ENCODE measurements at regions not wholly inside any gene's neighbourhood (a gene's known extent, or its start where the extent isn't known, plus 50 kb on each side); places are given as distances from the start of the nearest gene placed in this dataset.

- 76 to 85% methylated on average over 5 of the region's 6 CpGs for WGBS, 2 donors
- Histone ChIP-seq H3K36me3 (no peaks in the 10 kb centered on the region), H3K4me3 (no peak overlapping the region), H3K9me3 (no peaks in the 10 kb centered on the region), H3K27ac (no peak overlapping the region), H3K4me1 (no peaks in the 10 kb centered on the region), H3K27me3 (no peaks in the 10 kb centered on the region)
- no peak for TF ChIP-seq POLR2A (IDR thresholded peaks at IDR 0.05)
- TF ChIP-seq, protein P1, sequence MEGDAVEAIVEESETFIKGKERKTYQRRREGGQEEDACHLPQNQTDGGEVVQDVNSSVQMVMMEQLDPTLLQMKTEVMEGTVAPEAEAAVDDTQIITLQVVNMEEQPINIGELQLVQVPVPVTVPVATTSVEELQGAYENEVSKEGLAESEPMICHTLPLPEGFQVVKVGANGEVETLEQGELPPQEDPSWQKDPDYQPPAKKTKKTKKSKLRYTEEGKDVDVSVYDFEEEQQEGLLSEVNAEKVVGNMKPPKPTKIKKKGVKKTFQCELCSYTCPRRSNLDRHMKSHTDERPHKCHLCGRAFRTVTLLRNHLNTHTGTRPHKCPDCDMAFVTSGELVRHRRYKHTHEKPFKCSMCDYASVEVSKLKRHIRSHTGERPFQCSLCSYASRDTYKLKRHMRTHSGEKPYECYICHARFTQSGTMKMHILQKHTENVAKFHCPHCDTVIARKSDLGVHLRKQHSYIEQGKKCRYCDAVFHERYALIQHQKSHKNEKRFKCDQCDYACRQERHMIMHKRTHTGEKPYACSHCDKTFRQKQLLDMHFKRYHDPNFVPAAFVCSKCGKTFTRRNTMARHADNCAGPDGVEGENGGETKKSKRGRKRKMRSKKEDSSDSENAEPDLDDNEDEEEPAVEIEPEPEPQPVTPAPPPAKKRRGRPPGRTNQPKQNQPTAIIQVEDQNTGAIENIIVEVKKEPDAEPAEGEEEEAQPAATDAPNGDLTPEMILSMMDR (IDR thresholded peaks at IDR 0.05), result no peak
- DNase-seq, result no peak
- intact Hi-C loops (cut with DNase I), result no loop called here
These were observed 429.2 kb upstream of the NR2F2 start for GRCh38 chr15:95901271-95901670.

GRCh38 chr15:95902606-95903005 is 427.9 kb upstream of the NR2F2 start:
- intact Hi-C loops (cut with DNase I), result no loop called here
- TF ChIP-seq, protein P1 (IDR thresholded peaks at IDR 0.05), result no peak
- no peak for TF ChIP-seq POLR2A (IDR thresholded peaks at IDR 0.05)
- H3K9me3 ChIP-seq, result no peaks in the 10 kb centered on the region
- no peak overlapping the region for H3K27ac ChIP-seq
- 55 to 63% methylated on average over 3 of the region's 3 CpGs for WGBS, 2 donors
- no peak for DNase-seq
- no peaks in the 10 kb centered on the region for H3K27me3 ChIP-seq
- H3K4me3 ChIP-seq, result no peak overlapping the region
- H3K4me1 ChIP-seq, result no peaks in the 10 kb centered on the region
- H3K36me3 ChIP-seq, result no peaks in the 10 kb centered on the region

DNA sequence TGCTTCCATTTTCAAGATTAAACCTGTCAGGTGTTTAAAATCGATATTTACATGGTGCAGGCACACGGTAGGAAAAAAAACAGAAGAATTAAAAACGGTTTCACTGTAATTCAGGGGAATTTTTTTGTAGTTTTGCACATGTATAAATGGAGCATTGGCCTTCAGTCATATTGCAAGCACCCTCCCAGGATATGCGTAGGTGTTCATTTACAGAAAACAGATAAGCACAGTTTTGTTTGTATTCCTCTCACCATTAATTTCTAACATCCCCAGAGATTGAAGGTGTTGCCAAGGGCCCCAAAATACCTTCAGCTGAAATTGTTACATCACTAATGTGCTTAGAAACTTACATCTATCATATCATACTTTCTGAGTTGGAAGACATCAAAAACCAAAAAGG is 427.1 kb upstream of the NR2F2 start:
- Histone ChIP-seq H3K4me3 (no peak overlapping the region), H3K27ac (no peak overlapping the region), H3K36me3 (no peaks in the 10 kb centered on the region), H3K9me3 (no peaks in the 10 kb centered on the region), H3K27me3 (no peaks in the 10 kb centered on the region), H3K4me1 (no peaks in the 10 kb centered on the region)
- WGBS, 2 donors, result 58 to 68% methylated on average over 4 of the region's 4 CpGs
- no peak for TF ChIP-seq POLR2A (IDR thresholded peaks at IDR 0.05)
- TF ChIP-seq, protein P1 (IDR thresholded peaks at IDR 0.05), result no peak
- intact Hi-C loops (cut with DNase I), result no loop called here
- no peak for DNase-seq

DNA sequence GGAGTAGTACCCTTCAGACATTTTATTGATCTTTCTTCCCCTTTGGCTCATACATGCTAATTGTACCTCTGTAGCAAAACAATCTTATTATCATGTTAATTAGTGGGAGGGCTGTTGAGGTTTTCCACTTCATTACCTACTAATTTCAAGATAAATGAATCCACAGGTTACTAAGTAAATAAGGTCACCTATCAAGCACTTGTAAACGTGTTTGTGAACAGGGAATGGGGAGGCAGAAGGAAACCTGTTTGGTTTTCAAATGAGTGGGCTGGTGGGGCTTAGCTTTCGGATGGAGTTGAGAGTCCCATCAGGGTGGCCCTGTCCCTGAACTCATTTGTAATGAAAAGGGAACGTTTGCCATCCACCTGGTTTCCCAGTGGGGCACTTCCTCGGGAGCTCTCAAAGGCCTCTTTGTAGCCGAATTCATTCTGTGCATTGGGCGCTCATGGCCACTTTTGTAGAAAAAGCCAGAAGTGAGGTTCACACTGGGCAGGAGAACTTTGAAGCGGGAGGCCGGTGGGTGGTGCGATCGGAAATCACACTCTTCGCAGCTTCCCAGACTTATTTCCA is 419.8 kb upstream of the NR2F2 start:
- no peak for DNase-seq
- intact Hi-C loops (cut with DNase I), result no loop called here
- H3K9me3 ChIP-seq, result no peaks in the 10 kb centered on the region
- WGBS, 2 donors, result 77 to 83% methylated on average over 7 to 11 of the region's 11 CpGs
- no peaks in the 10 kb centered on the region for H3K4me1 ChIP-seq
- TF ChIP-seq, protein P1 (IDR thresholded peaks at IDR 0.05), result no peak
- no peak for TF ChIP-seq POLR2A (IDR thresholded peaks at IDR 0.05)
- H3K27ac ChIP-seq, result no peak overlapping the region
- no peak overlapping the region for H3K4me3 ChIP-seq
- no peaks in the 10 kb centered on the region for H3K27me3 ChIP-seq
- no peaks in the 10 kb centered on the region for H3K36me3 ChIP-seq

DNA sequence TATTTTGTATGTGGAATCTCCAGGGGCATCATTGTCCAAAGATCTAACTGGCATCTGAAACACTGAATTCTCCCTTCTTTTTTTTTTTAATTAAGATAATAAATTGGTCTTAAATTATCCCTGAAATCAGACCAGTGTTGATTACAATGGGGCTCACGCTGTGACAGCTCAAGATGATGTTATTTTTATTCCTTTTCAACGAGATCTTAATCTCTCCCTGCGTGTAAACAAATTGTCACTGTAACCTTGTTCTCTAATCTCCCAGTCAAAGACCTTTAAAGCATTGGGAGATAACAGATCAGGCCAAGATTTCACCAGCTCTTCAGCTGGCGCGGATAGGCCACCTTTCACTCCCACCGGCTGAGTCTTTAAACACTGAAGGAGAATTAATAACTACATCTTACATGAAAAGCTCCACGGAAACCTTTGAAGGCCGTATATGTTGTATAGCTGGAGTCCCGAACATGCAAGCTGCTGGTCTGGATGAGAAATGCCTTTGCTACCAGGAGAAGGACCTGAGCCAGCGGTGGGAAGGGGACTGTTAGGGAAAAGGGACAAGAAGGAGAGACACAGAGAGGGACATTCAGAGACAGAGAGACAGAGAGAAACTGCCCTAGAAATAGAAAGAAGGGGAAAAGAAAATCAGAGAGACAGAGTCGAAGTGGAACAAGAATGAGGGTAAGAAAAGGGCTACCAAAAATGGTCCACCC is 418.8 kb upstream of the NR2F2 start:
- no peak for TF ChIP-seq POLR2A (IDR thresholded peaks at IDR 0.05)
- TF ChIP-seq, protein P1 (IDR thresholded peaks at IDR 0.05), result no peak
- 72 to 73% methylated on average over 11 of the region's 11 CpGs for WGBS, 2 donors
- H3K4me3 ChIP-seq, result no peak overlapping the region
- no peaks in the 10 kb centered on the region for H3K27me3 ChIP-seq
- no peak overlapping the region for H3K27ac ChIP-seq
- intact Hi-C loops (cut with DNase I), result no loop called here
- no peaks in the 10 kb centered on the region for H3K9me3 ChIP-seq
- no peaks in the 10 kb centered on the region for H3K4me1 ChIP-seq
- DNase-seq, result no peak
- no peaks in the 10 kb centered on the region for H3K36me3 ChIP-seq
